ENCODE measurements at regions not wholly inside any gene's neighbourhood (a gene's known extent, or its start where the extent isn't known, plus 50 kb on each side); places are given as distances from the start of the nearest gene placed in this dataset.

DNA sequence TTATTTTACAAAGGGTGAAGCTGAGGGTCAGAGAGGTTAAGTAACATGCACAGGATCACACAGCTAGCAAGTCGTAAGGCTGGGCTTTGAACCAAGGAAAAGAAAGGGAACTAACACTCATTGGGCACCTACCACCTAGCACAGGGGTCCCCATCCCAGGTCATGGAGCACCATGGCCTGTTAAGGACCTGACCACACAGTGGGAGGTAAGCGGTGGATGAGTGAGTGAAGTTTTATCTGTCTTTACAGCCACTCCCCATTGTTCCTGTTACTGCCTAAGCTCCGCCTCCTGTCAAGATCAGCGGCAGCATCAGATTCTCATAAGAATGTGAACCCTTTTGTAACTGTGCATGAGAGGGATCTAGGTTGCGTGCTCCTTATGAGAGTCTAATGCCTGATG, 222.8 kb downstream of the RAB11FIP2 start:
- H2AFZ ChIP-seq (ENCODE audit: low read depth, low read length, poor library complexity, severe bottlenecking): no peak overlapping the region
- intact Hi-C loops (cut with micrococcal nuclease): no loop called here
- no peak overlapping the region for H3K4me2 ChIP-seq (ENCODE audit: low read length)
- ChIA-PET CTCF (no interaction called here), POLR2A (no interaction called here), RAD21 (ENCODE audit: low non-redundant PET in 1 of 2, low total read pairs in 2 of 2, uncharacterized antibody in 2 of 2, unreplicated experiment in 2 of 2) (no interaction called here)
- peak; percentile 27; the same call in 1 of the 2 replicates for ATAC-seq
- H4K20me1 ChIP-seq (ENCODE audit: insufficient read depth): no peaks in the 10 kb centered on the region
- no peak overlapping the region for H3K9ac ChIP-seq (ENCODE audit: low read length)
- H3K9me3 ChIP-seq (ENCODE audit: control insufficient read depth in 1 of 2, insufficient read depth in 1 of 2, low read depth in 1 of 2, low read length in 2 of 2): no peaks in the 10 kb centered on the region
- H3K36me3 ChIP-seq (ENCODE audit: control insufficient read depth in 1 of 2, insufficient read depth in 2 of 2, low read length in 2 of 2): no peaks in the 10 kb centered on the region
- H3K4me1 ChIP-seq (ENCODE audit: control insufficient read depth in 1 of 2, insufficient read depth in 2 of 2, low read length in 2 of 2): no peaks in the 10 kb centered on the region
- peaks cover 36% of the 10 kb centered on the region; the same call in 1 of the 2 replicates for H3K27me3 ChIP-seq (ENCODE audit: insufficient read depth, low read length)
- H3K9me2 ChIP-seq (ENCODE audit: insufficient read depth): no peaks in the 10 kb centered on the region
- H3K79me2 ChIP-seq (ENCODE audit: insufficient read depth, low read length): no peaks in the 10 kb centered on the region
- H3K4me3 ChIP-seq (replicated peaks in 1 of 2; ENCODE audit: low read depth in 1 of 2, low read length in 2 of 2): no peak overlapping the region
- no peak for DNase-seq (ENCODE audit: low read depth, low spot score)
- TF ChIP-seq EZH2phosphoT487 (IDR thresholded peaks at IDR 0.05; ENCODE audit: borderline replicate concordance) (no peak), YY1 (IDR thresholded peaks at IDR 0.05; ENCODE audit: extremely low read depth, insufficient replicate concordance, low read depth, low read length) (no peak), ZNF274 (IDR thresholded peaks at IDR 0.05; ENCODE audit: low read depth, low read length) (no peak), EZH2 (IDR thresholded peaks at IDR 0.05) (no peak), JUND (IDR thresholded peaks at IDR 0.05) (no peak), ZFX (IDR thresholded peaks at IDR 0.05) (no peak), FOSL1 (IDR thresholded peaks at IDR 0.05; ENCODE audit: low read depth) (no peak), RAD21 (IDR thresholded peaks at IDR 0.05; ENCODE audit: low read depth) (no peak), CBX3 (IDR thresholded peaks at IDR 0.05; ENCODE audit: low read depth) (no peak), SIN3A (IDR thresholded peaks at IDR 0.05; ENCODE audit: low read depth) (no peak), POLR2A (IDR thresholded peaks at IDR 0.05; ENCODE audit: borderline replicate concordance, extremely low read depth, insufficient read depth, insufficient read length) (no peak), POLR2AphosphoS5 (IDR thresholded peaks at IDR 0.05; ENCODE audit: low read depth, low read length) (no peak), SRF (IDR thresholded peaks at IDR 0.05; ENCODE audit: low read depth) (no peak), SP1 (IDR thresholded peaks at IDR 0.05; ENCODE audit: low read depth) (no peak), CEBPB (IDR thresholded peaks at IDR 0.05; ENCODE audit: low read depth) (no peak)
- TF ChIP-seq, protein P1, sequence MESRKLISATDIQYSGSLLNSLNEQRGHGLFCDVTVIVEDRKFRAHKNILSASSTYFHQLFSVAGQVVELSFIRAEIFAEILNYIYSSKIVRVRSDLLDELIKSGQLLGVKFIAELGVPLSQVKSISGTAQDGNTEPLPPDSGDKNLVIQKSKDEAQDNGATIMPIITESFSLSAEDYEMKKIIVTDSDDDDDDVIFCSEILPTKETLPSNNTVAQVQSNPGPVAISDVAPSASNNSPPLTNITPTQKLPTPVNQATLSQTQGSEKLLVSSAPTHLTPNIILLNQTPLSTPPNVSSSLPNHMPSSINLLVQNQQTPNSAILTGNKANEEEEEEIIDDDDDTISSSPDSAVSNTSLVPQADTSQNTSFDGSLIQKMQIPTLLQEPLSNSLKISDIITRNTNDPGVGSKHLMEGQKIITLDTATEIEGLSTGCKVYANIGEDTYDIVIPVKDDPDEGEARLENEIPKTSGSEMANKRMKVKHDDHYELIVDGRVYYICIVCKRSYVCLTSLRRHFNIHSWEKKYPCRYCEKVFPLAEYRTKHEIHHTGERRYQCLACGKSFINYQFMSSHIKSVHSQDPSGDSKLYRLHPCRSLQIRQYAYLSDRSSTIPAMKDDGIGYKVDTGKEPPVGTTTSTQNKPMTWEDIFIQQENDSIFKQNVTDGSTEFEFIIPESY (IDR thresholded peaks at IDR 0.05; ENCODE audit: extremely low read depth, insufficient replicate concordance, low read length): no peak
- TF ChIP-seq, protein P2, sequence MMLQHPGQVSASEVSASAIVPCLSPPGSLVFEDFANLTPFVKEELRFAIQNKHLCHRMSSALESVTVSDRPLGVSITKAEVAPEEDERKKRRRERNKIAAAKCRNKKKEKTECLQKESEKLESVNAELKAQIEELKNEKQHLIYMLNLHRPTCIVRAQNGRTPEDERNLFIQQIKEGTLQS (IDR thresholded peaks at IDR 0.05): no peak
- TF ChIP-seq, protein P3, sequence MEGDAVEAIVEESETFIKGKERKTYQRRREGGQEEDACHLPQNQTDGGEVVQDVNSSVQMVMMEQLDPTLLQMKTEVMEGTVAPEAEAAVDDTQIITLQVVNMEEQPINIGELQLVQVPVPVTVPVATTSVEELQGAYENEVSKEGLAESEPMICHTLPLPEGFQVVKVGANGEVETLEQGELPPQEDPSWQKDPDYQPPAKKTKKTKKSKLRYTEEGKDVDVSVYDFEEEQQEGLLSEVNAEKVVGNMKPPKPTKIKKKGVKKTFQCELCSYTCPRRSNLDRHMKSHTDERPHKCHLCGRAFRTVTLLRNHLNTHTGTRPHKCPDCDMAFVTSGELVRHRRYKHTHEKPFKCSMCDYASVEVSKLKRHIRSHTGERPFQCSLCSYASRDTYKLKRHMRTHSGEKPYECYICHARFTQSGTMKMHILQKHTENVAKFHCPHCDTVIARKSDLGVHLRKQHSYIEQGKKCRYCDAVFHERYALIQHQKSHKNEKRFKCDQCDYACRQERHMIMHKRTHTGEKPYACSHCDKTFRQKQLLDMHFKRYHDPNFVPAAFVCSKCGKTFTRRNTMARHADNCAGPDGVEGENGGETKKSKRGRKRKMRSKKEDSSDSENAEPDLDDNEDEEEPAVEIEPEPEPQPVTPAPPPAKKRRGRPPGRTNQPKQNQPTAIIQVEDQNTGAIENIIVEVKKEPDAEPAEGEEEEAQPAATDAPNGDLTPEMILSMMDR (IDR thresholded peaks at IDR 0.05 in 2 of 3, conservative IDR thresholded peaks at IDR 0.05 in 1 of 3; ENCODE audit: borderline replicate concordance in 1 of 3, insufficient read depth in 1 of 3, low read depth in 2 of 3, low read length in 2 of 3): no peak
- TF ChIP-seq, protein P4, sequence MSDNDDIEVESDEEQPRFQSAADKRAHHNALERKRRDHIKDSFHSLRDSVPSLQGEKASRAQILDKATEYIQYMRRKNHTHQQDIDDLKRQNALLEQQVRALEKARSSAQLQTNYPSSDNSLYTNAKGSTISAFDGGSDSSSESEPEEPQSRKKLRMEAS (IDR thresholded peaks at IDR 0.05): no peak
- TF ChIP-seq, protein P5, sequence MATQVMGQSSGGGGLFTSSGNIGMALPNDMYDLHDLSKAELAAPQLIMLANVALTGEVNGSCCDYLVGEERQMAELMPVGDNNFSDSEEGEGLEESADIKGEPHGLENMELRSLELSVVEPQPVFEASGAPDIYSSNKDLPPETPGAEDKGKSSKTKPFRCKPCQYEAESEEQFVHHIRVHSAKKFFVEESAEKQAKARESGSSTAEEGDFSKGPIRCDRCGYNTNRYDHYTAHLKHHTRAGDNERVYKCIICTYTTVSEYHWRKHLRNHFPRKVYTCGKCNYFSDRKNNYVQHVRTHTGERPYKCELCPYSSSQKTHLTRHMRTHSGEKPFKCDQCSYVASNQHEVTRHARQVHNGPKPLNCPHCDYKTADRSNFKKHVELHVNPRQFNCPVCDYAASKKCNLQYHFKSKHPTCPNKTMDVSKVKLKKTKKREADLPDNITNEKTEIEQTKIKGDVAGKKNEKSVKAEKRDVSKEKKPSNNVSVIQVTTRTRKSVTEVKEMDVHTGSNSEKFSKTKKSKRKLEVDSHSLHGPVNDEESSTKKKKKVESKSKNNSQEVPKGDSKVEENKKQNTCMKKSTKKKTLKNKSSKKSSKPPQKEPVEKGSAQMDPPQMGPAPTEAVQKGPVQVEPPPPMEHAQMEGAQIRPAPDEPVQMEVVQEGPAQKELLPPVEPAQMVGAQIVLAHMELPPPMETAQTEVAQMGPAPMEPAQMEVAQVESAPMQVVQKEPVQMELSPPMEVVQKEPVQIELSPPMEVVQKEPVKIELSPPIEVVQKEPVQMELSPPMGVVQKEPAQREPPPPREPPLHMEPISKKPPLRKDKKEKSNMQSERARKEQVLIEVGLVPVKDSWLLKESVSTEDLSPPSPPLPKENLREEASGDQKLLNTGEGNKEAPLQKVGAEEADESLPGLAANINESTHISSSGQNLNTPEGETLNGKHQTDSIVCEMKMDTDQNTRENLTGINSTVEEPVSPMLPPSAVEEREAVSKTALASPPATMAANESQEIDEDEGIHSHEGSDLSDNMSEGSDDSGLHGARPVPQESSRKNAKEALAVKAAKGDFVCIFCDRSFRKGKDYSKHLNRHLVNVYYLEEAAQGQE (IDR thresholded peaks at IDR 0.05; ENCODE audit: low read depth): no peak
- no peak overlapping the region for H3K27ac ChIP-seq (ENCODE audit: low read depth, low read length)
- BruUV-seq (replicated peaks): no TSS peak
